A673 (cell line): ENCODE measurements at regions not wholly inside any gene's neighbourhood (a gene's known extent, or its start where the extent isn't known, plus 50 kb on each side); places are given as distances from the start of the nearest gene placed in this dataset.

Experiments used
- BruUV-seq: library from RNA; stranded (reverse); fragments of 400-500 nt; replicated peaks from 2 replicates; lab custom pipeline; 2021; lab: Mats Ljungman, UMichigan
- CTCF ChIA-PET: fragments of 300-600 bp; sonication (Branson Sonifier 250); formaldehyde crosslinking; loops from one replicate; lab custom pipeline; 2022; ENCODE audit warnings: antibody characterized with exemption; lab: Charles Lee
- POLR2A ChIA-PET: fragments of 300-600 bp; sonication (Branson Sonifier 250); formaldehyde crosslinking; loops from one replicate; lab custom pipeline; 2022; ENCODE audit warnings: antibody characterized with exemption; ENCODE audit not compliant: low non-redundant PET; lab: Charles Lee
- DNase-seq: peaks from one replicate; pipeline ENCODE4 v3.0.0-alpha.2; 2015; ENCODE audit warnings: low spot score
- H3K27ac ChIP-seq: fragments of 200-600 bp; sonication (generic); 2 replicates; pipeline ENCODE4 v1.5.1; 2016; ENCODE audit warnings: mixed run types, low read depth, mild to moderate bottlenecking, mixed read lengths, antibody characterized with exemption, low read length; ENCODE audit not compliant: poor library complexity, severe bottlenecking
- H3K27me3 ChIP-seq: fragments of 200-600 bp; sonication (generic); replicated peaks from 2 replicates; pipeline ENCODE4 v1.6.1; 2017; ENCODE audit warnings: mixed run types, low read depth, mild to moderate bottlenecking, mixed read lengths, antibody characterized with exemption, low read length; ENCODE audit not compliant: insufficient read depth, poor library complexity
- H3K36me3 ChIP-seq: fragments of 200-600 bp; sonication (generic); 2 replicates; pipeline ENCODE4 v1.6.1; 2016; ENCODE audit warnings: mixed run types, mild to moderate bottlenecking, mixed read lengths, antibody characterized with exemption, low read length; ENCODE audit not compliant: insufficient read depth, poor library complexity, severe bottlenecking
- H3K4me1 ChIP-seq: fragments of 200-600 bp; sonication (generic); 2 replicates; pipeline ENCODE4 v1.6.1; 2017; ENCODE audit warnings: mixed run types, mild to moderate bottlenecking, mixed read lengths, antibody characterized with exemption, low read length; ENCODE audit not compliant: insufficient read depth, poor library complexity, severe bottlenecking
- H3K4me3 ChIP-seq: fragments of 200-600 bp; sonication (generic); 2 replicates; pipeline ENCODE4 v1.5.1; 2016; ENCODE audit warnings: low read depth, mixed run types, mild to moderate bottlenecking, mixed read lengths, low read length; ENCODE audit not compliant: poor library complexity, severe bottlenecking
- H3K9me3 ChIP-seq: fragments of 200-600 bp; sonication (generic); 2 replicates; pipeline ENCODE4 v1.6.1; 2016; ENCODE audit warnings: mixed run types, low read depth, mild to moderate bottlenecking, mixed read lengths, antibody characterized with exemption, low read length; ENCODE audit not compliant: poor library complexity, severe bottlenecking
- EZH2 ChIP-seq: fragments of 200-600 bp; sonication (generic); IDR thresholded peaks from 2 replicates; pipeline ENCODE4 v1.6.1; 2017; ENCODE audit warnings: borderline replicate concordance, low read depth, mild to moderate bottlenecking, mixed read lengths, antibody characterized with exemption, low read length; ENCODE audit not compliant: poor library complexity, severe bottlenecking
- intact Hi-C: fragments of 100-400 bp; cut with micrococcal nuclease; formaldehyde crosslinking; loops from one replicate; pipeline ENCODE4 v1.10.0; 2022; ENCODE audit not compliant: unreplicated experiment
- TF ChIP-seq, protein P1 (sequence below): fragments of 300-800, 200-600 bp; sonication (generic); conservative IDR thresholded peaks from 2 replicates; pipeline ENCODE4 v1.5.1; 2017; ENCODE audit warnings: low read depth, mild to moderate bottlenecking, antibody characterized with exemption, low read length, moderate library complexity, mixed read lengths

DNA sequence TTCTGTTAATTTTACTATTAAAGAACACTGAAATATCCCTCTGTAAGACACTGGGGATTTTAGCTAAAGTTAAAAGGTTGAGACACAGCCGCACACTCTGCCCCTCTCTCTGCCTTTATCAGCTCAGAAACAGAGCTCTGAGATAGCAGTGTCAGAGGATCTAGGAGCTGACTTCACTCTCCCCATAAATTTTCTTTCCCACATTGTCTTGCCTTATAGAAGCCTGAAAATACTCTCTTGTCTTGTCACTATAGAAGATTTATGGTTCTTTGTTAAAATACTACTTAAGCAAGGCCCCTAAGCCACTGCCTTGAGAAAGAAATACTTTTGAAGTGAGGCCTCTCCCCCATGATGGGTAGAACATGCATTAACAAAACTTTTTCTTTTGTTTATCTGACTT is 105.7 kb upstream of the C10orf90 start:
- TF ChIP-seq EZH2 = no peak
- TF ChIP-seq, protein P1, sequence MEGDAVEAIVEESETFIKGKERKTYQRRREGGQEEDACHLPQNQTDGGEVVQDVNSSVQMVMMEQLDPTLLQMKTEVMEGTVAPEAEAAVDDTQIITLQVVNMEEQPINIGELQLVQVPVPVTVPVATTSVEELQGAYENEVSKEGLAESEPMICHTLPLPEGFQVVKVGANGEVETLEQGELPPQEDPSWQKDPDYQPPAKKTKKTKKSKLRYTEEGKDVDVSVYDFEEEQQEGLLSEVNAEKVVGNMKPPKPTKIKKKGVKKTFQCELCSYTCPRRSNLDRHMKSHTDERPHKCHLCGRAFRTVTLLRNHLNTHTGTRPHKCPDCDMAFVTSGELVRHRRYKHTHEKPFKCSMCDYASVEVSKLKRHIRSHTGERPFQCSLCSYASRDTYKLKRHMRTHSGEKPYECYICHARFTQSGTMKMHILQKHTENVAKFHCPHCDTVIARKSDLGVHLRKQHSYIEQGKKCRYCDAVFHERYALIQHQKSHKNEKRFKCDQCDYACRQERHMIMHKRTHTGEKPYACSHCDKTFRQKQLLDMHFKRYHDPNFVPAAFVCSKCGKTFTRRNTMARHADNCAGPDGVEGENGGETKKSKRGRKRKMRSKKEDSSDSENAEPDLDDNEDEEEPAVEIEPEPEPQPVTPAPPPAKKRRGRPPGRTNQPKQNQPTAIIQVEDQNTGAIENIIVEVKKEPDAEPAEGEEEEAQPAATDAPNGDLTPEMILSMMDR = no peak
- Histone ChIP-seq H3K36me3 (no peaks in the 10 kb centered on the region), H3K4me1 (no peaks in the 10 kb centered on the region), H3K27me3 (peaks cover 3% of the 10 kb centered on the region), H3K4me3 (no peak overlapping the region), H3K27ac (no peak overlapping the region), H3K9me3 (no peaks in the 10 kb centered on the region)
- POLR2A ChIA-PET = no interaction called here
- CTCF ChIA-PET = no interaction called here
- intact Hi-C loops = no loop called here
- no peak for DNase-seq
- BruUV-seq = no TSS peak

DNA sequence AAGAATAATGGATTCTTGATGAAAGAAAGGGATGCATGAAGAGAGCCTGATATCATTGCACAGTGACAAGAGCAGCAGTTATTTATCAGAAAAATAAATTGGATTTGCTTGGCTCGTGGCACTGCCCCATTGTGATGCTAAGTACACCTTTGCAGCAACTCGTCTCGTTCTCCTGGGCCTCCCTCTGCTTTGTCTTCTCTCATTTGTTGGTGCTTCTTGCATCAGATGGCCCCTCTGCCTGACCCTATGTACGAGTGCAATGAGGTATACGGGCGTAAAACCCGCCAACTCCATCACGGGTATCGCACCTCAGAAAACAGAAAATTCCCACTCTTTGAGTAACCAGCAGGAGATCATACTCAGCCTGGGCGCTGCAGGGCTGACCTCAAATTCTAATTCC is 107.2 kb upstream of the C10orf90 start:
- TF ChIP-seq, protein P1 = no peak
- no peak for TF ChIP-seq EZH2
- Histone ChIP-seq H3K27me3 (no peaks in the 10 kb centered on the region), H3K4me3 (no peak overlapping the region), H3K4me1 (no peaks in the 10 kb centered on the region), H3K36me3 (no peaks in the 10 kb centered on the region), H3K27ac (no peak overlapping the region), H3K9me3 (no peaks in the 10 kb centered on the region)
- no TSS peak for BruUV-seq
- no peak for DNase-seq
- ChIA-PET CTCF (no interaction called here), POLR2A (no interaction called here)
- intact Hi-C loops = no loop called here

DNA sequence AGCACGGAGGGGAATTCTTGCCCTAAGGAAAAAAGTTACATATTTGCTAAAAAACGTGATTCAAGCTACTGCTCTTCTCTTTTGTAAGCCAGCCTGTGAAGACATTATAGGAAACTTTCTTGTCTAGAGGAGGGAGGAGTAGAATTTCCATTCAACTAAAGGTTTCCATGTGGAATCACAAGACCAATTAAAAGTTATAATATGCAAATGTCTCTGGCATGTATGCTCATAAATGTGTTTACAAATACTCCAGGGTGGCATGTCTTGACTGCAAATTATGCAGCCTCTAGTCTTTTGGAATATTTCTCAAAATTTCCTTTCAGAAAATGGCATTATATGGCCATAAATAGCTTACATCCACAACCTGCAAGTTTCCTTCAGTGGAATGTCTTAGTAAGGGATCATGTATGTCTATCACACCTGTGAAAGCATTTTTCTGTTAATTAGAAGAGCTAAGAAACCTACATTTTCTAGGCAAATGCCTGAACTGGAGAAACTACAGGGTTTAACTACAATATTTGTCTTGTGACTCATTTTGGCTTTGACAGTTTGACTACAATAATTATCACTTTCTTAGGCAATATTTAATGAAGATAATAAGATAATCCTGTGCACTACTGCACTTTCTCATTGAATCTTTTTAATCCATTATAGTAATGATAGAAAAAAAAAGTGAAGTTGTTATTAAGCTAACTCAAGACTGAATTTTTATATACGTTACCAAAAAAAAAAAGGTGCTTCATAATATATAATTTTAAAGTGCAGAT is 111.1 kb upstream of the C10orf90 start:
- ChIA-PET CTCF (no interaction called here), POLR2A (no interaction called here)
- no peaks in the 10 kb centered on the region for H3K9me3 ChIP-seq
- H3K36me3 ChIP-seq = no peaks in the 10 kb centered on the region
- BruUV-seq = no TSS peak
- intact Hi-C loops = no loop called here
- no peak overlapping the region for H3K27ac ChIP-seq
- no peak overlapping the region for H3K4me3 ChIP-seq
- H3K27me3 ChIP-seq = no peaks in the 10 kb centered on the region
- no peak for TF ChIP-seq EZH2
- TF ChIP-seq, protein P1 = no peak
- no peaks in the 10 kb centered on the region for H3K4me1 ChIP-seq
- no peak for DNase-seq
